ENCODE measurements at regions not wholly inside any gene's neighbourhood (a gene's known extent, or its start where the extent isn't known, plus 50 kb on each side); places are given as distances from the start of the nearest gene placed in this dataset.

GRCh38 chr10:3241967-3242650 lies 69.5 kb upstream of the PITRM1 start:
- TF ChIP-seq POLR2AphosphoS5 (IDR thresholded peaks at IDR 0.05; ENCODE audit: insufficient read depth, low read depth, low read length) (no peak), CTCF (IDR thresholded peaks at IDR 0.05; ENCODE audit: extremely low read depth in 1 of 2, insufficient read depth in 1 of 2, low read depth in 1 of 2, low read length in 2 of 2) (no peak), POLR2A (IDR thresholded peaks at IDR 0.05; ENCODE audit: low read depth, low read length) (no peak), MYC (IDR thresholded peaks at IDR 0.05; ENCODE audit: low read depth, low read length) (no peak), MAX (IDR thresholded peaks at IDR 0.05; ENCODE audit: insufficient read depth, insufficient read length) (no peak), GATA2 (IDR thresholded peaks at IDR 0.05; ENCODE audit: insufficient read depth, insufficient read length, low read depth, low read length) (no peak), EZH2 (IDR thresholded peaks at IDR 0.05; ENCODE audit: borderline replicate concordance, low read depth, low read length, severe bottlenecking) (no peak), JUN (IDR thresholded peaks at IDR 0.05; ENCODE audit: borderline replicate concordance, insufficient read depth, insufficient read length, low read depth) (no peak)
